ENCODE measurements at regions not wholly inside any gene's neighbourhood (a gene's known extent, or its start where the extent isn't known, plus 50 kb on each side); places are given as distances from the start of the nearest gene placed in this dataset.

GRCh38 chr6:4398791-4399190 is 263.4 kb upstream of the ECI2 start:
- no peak overlapping the region for H3K4me3 ChIP-seq

GRCh38 chr6:4397307-4397706 is 261.9 kb upstream of the ECI2 start:
- Histone ChIP-seq H3K27ac (peak overlapping the region in 1 of 10 donors; percentile 15), H3K9me3 (no peaks in the 10 kb centered on the region), H3K36me3 (no peaks in the 10 kb centered on the region), H3K4me1 (peaks cover 0 to 21% (median 10%) of the 10 kb centered on the region in 9 donors), H3K4me3 (no peak overlapping the region), H3K27me3 (no peaks in the 10 kb centered on the region)
- intact Hi-C loops (cut with DNase I), result no loop called here
- peak; percentile 62 to 87 (median 74) for ATAC-seq
- TF ChIP-seq, protein P1, sequence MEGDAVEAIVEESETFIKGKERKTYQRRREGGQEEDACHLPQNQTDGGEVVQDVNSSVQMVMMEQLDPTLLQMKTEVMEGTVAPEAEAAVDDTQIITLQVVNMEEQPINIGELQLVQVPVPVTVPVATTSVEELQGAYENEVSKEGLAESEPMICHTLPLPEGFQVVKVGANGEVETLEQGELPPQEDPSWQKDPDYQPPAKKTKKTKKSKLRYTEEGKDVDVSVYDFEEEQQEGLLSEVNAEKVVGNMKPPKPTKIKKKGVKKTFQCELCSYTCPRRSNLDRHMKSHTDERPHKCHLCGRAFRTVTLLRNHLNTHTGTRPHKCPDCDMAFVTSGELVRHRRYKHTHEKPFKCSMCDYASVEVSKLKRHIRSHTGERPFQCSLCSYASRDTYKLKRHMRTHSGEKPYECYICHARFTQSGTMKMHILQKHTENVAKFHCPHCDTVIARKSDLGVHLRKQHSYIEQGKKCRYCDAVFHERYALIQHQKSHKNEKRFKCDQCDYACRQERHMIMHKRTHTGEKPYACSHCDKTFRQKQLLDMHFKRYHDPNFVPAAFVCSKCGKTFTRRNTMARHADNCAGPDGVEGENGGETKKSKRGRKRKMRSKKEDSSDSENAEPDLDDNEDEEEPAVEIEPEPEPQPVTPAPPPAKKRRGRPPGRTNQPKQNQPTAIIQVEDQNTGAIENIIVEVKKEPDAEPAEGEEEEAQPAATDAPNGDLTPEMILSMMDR (IDR thresholded peaks at IDR 0.05), result no peak
- 55 to 59% methylated on average over 5 of the region's 5 CpGs for WGBS, 2 donors
- DNase-seq, result peak in 1 of 2 donors; percentile 27

More at GRCh38 chr6:4398791-4399190, 263.4 kb upstream of the ECI2 start:
- Histone ChIP-seq H3K27me3 (no peaks in the 10 kb centered on the region), H3K27ac (no peak overlapping the region), H3K36me3 (no peaks in the 10 kb centered on the region), H3K4me1 (peaks cover 4 to 35% (median 24%) of the 10 kb centered on the region in 9 donors), H3K9me3 (no peaks in the 10 kb centered on the region)
- intact Hi-C loops (cut with DNase I), result loop anchor here in 1 of 10 donors (1.0 kb wide), 1 partner anchor 23 kb away; no protein-coding TSS in a partner anchor
- DNase-seq (no peak), ATAC-seq (no peak)
- WGBS, 2 donors, result 87 to 93% methylated on average over 3 of the region's 3 CpGs
- TF ChIP-seq, protein P1 (IDR thresholded peaks at IDR 0.05), result no peak

GRCh38 chr6:4396044-4396443 is 260.7 kb upstream of the ECI2 start:
- Histone ChIP-seq H3K36me3 (no peaks in the 10 kb centered on the region), H3K27ac (no peak overlapping the region), H3K4me3 (no peak overlapping the region), H3K4me1 (peaks cover 0 to 11% (median 0%) of the 10 kb centered on the region in 9 donors), H3K9me3 (no peaks in the 10 kb centered on the region), H3K27me3 (no peaks in the 10 kb centered on the region)
- TF ChIP-seq, protein P1 (IDR thresholded peaks at IDR 0.05), result no peak
- no peak for DNase-seq
- ATAC-seq, result no peak
- WGBS, 2 donors, result 78 to 87% methylated on average over 2 of the region's 2 CpGs
- intact Hi-C loops (cut with DNase I), result no loop called here

GRCh38 chr6:4395386-4395785 is 260.0 kb upstream of the ECI2 start:
- Histone ChIP-seq H3K9me3 (no peaks in the 10 kb centered on the region), H3K27me3 (no peaks in the 10 kb centered on the region), H3K27ac (no peak overlapping the region), H3K4me1 (peaks cover 0 to 11% (median 0%) of the 10 kb centered on the region in 9 donors), H3K4me3 (no peak overlapping the region), H3K36me3 (no peaks in the 10 kb centered on the region)
- ATAC-seq (no peak), DNase-seq (no peak)
- WGBS, 2 donors, result 86 to 94% methylated on average over 1 of the region's 1 CpG
- TF ChIP-seq, protein P1 (IDR thresholded peaks at IDR 0.05), result no peak
- intact Hi-C loops (cut with DNase I), result no loop called here

Data from heart right ventricle (tissue), 16 donors.